ENCODE measurements at regions not wholly inside any gene's neighbourhood (a gene's known extent, or its start where the extent isn't known, plus 50 kb on each side); places are given as distances from the start of the nearest gene placed in this dataset.
"Not testable (repeated sequence)": the region's sequence is repeated elsewhere in the genome, so short reads cannot be mapped to it uniquely, and the experiment has no call there.

GRCh38 chr14:27908484-27908883 lies 858.1 kb upstream of the FOXG1 start:
- DNase-seq (ENCODE audit: low read depth in 2 of 2): not testable (repeated sequence)

- DNase-seq (ENCODE audit: low read depth in 2 of 2): no peak
These were observed 850.3 kb upstream of the FOXG1 start for GRCh38 chr14:27916326-27916725.

- no peak for DNase-seq (ENCODE audit: low read depth in 2 of 2)
These were observed 848.7 kb upstream of the FOXG1 start for GRCh38 chr14:27917896-27918295.

GRCh38 chr14:27927519-27927918 lies 839.1 kb upstream of the FOXG1 start:
- DNase-seq (ENCODE audit: low read depth in 2 of 2): no peak

- DNase-seq (ENCODE audit: low read depth in 2 of 2): no peak
These were observed 836.7 kb upstream of the FOXG1 start for GRCh38 chr14:27929797-27930347.

- DNase-seq (ENCODE audit: low read depth in 2 of 2): no peak
These were observed 828.2 kb upstream of the FOXG1 start for GRCh38 chr14:27938392-27938791.

- DNase-seq (ENCODE audit: low read depth in 2 of 2): no peak
These were observed 821.1 kb upstream of the FOXG1 start for GRCh38 chr14:27945512-27945911.

- no peak for DNase-seq (ENCODE audit: low read depth in 2 of 2)
These were observed 807.8 kb upstream of the FOXG1 start for GRCh38 chr14:27958757-27959156.

GRCh38 chr14:27995691-27996090 lies 770.9 kb upstream of the FOXG1 start:
- no peak for DNase-seq (ENCODE audit: low read depth in 2 of 2)

- DNase-seq (ENCODE audit: low read depth in 2 of 2): no peak
These were observed 765.6 kb upstream of the FOXG1 start for GRCh38 chr14:28001002-28001401.

- no peak for DNase-seq (ENCODE audit: low read depth in 2 of 2)
These were observed 753.8 kb upstream of the FOXG1 start for GRCh38 chr14:28012629-28013415.

GRCh38 chr14:28020112-28020511 lies 746.5 kb upstream of the FOXG1 start:
- no peak for DNase-seq (ENCODE audit: low read depth in 2 of 2)

- no peak for DNase-seq (ENCODE audit: low read depth in 2 of 2)
These were observed 742.7 kb upstream of the FOXG1 start for GRCh38 chr14:28023853-28024252.

GRCh38 chr14:28052251-28052650 lies 714.3 kb upstream of the FOXG1 start:
- DNase-seq (ENCODE audit: low read depth in 2 of 2): no peak

- no peak for DNase-seq (ENCODE audit: low read depth in 2 of 2)
These were observed 711.6 kb upstream of the FOXG1 start for GRCh38 chr14:28055008-28055407.

- no peak for DNase-seq (ENCODE audit: low read depth in 2 of 2)
These were observed 709.0 kb upstream of the FOXG1 start for GRCh38 chr14:28057359-28058296.

- no peak for DNase-seq (ENCODE audit: low read depth in 2 of 2)
These were observed 707.3 kb upstream of the FOXG1 start for GRCh38 chr14:28059254-28059653.

- DNase-seq (ENCODE audit: low read depth in 2 of 2): no peak
These were observed 705.6 kb upstream of the FOXG1 start for GRCh38 chr14:28061006-28061405.

GRCh38 chr14:28077021-28077420 lies 689.6 kb upstream of the FOXG1 start:
- DNase-seq (ENCODE audit: low read depth in 2 of 2): no peak

GRCh38 chr14:28083389-28083788 lies 683.2 kb upstream of the FOXG1 start:
- DNase-seq (ENCODE audit: low read depth in 2 of 2): no peak

- no peak for DNase-seq (ENCODE audit: low read depth in 2 of 2)
These were observed 678.5 kb upstream of the FOXG1 start for GRCh38 chr14:28088125-28088524.

GRCh38 chr14:28097585-28097984 lies 669.0 kb upstream of the FOXG1 start:
- no peak for DNase-seq (ENCODE audit: low read depth in 2 of 2)

- DNase-seq (ENCODE audit: low read depth in 2 of 2): no peak
These were observed 667.7 kb upstream of the FOXG1 start for GRCh38 chr14:28098856-28099255.
